Trophoblast cell (in vitro differentiated cells and primary cell): ENCODE measurements at regions not wholly inside any gene's neighbourhood (a gene's known extent, or its start where the extent isn't known, plus 50 kb on each side); places are given as distances from the start of the nearest gene placed in this dataset.

ENCODE experiments used
- DNase-seq, 2 donors: peaks; one replicate each; pipeline ENCODE4 v3.0.0-alpha.2; 2016
- H2AFZ ChIP-seq: 2 replicates; pipeline ENCODE4 v1.6.1; 2013; ENCODE audit warnings: low read length, moderate library complexity, mild to moderate bottlenecking; ENCODE audit not compliant: insufficient read depth, poor library complexity
- H2AK5ac ChIP-seq: 2 replicates; pipeline ENCODE4 v1.6.1; 2013; ENCODE audit warnings: mild to moderate bottlenecking, low read length
- H2BK120ac ChIP-seq: 2 replicates; pipeline ENCODE4 v1.6.1; 2013; ENCODE audit warnings: low read length, mild to moderate bottlenecking, moderate library complexity; ENCODE audit not compliant: insufficient read depth, poor library complexity
- H2BK12ac ChIP-seq: 2 replicates; pipeline ENCODE4 v1.6.1; 2013; ENCODE audit warnings: mild to moderate bottlenecking, low read length, moderate library complexity
- H2BK5ac ChIP-seq: 2 replicates; pipeline ENCODE4 v1.6.1; 2013; ENCODE audit warnings: low read length, low read depth, moderate library complexity, mild to moderate bottlenecking; ENCODE audit not compliant: poor library complexity
- H3K14ac ChIP-seq: 2 replicates; pipeline ENCODE4 v1.6.1; 2013; ENCODE audit warnings: mild to moderate bottlenecking, low read length
- H3K18ac ChIP-seq: 2 replicates; pipeline ENCODE4 v1.6.1; 2013; ENCODE audit warnings: mild to moderate bottlenecking, low read length
- H3K23ac ChIP-seq: 2 replicates; pipeline ENCODE4 v1.6.1; 2013; ENCODE audit warnings: low read length
- H3K27ac ChIP-seq: 2 replicates; pipeline ENCODE4 v1.5.1; 2013; ENCODE audit warnings: low read depth, mild to moderate bottlenecking, inconsistent platforms, low read length, moderate library complexity
- H3K27me3 ChIP-seq: 2 replicates; pipeline ENCODE4 v1.6.1; 2013; ENCODE audit warnings: inconsistent platforms, mild to moderate bottlenecking, low read length, moderate library complexity; ENCODE audit not compliant: insufficient read depth
- H3K36me3 ChIP-seq, 2 experiments: 1 replicate in 1 of 2; 2 replicates in 1 of 2; pipeline ENCODE4 v1.6.1; 2013; ENCODE audit warnings: low read length in 2 of 2, mild to moderate bottlenecking in 2 of 2, moderate library complexity in 1 of 2; ENCODE audit not compliant: insufficient read depth in 2 of 2, control insufficient read depth in 1 of 2
- H3K4ac ChIP-seq: 2 replicates; pipeline ENCODE4 v1.6.1; 2013; ENCODE audit warnings: low read depth, mild to moderate bottlenecking, low read length, moderate library complexity
- H3K4me1 ChIP-seq, 2 experiments: 1 replicate in 1 of 2; 2 replicates in 1 of 2; pipeline ENCODE4 v1.6.1; 2013; ENCODE audit warnings: low read length in 2 of 2, mild to moderate bottlenecking in 2 of 2, moderate library complexity in 1 of 2; ENCODE audit not compliant: insufficient read depth in 2 of 2, control insufficient read depth in 1 of 2
- H3K4me2 ChIP-seq: 2 replicates; pipeline ENCODE4 v1.6.1; 2013; ENCODE audit warnings: inconsistent platforms, mild to moderate bottlenecking, low read length, moderate library complexity
- H3K4me3 ChIP-seq: 2 replicates; pipeline ENCODE4 v1.5.1; 2013; ENCODE audit warnings: mild to moderate bottlenecking, low read depth, low read length, inconsistent platforms
- H3K79me1 ChIP-seq: one replicate; pipeline ENCODE4 v1.6.1; 2013; ENCODE audit warnings: low read length
- H3K79me2 ChIP-seq: 2 replicates; pipeline ENCODE4 v1.6.1; 2013; ENCODE audit warnings: low read length, mild to moderate bottlenecking; ENCODE audit not compliant: control insufficient read depth, insufficient read depth, poor library complexity
- H3K9ac ChIP-seq: 2 replicates; pipeline ENCODE4 v1.6.1; 2013; ENCODE audit warnings: mild to moderate bottlenecking, low read length
- H3K9me3 ChIP-seq: 2 replicates; pipeline ENCODE4 v1.6.1; 2013; ENCODE audit warnings: low read depth, mild to moderate bottlenecking, control low read depth, inconsistent platforms, low read length; ENCODE audit not compliant: insufficient read depth
- H4K12ac ChIP-seq: 2 replicates; pipeline ENCODE4 v1.6.1; 2013; ENCODE audit warnings: low read depth, mild to moderate bottlenecking, low read length, moderate library complexity
- H4K8ac ChIP-seq: 2 replicates; pipeline ENCODE4 v1.6.1; 2013; ENCODE audit warnings: low read depth, mild to moderate bottlenecking, low read length, moderate library complexity
- H4K91ac ChIP-seq: one replicate; pipeline ENCODE4 v1.6.1; 2013; ENCODE audit warnings: low read depth, mild to moderate bottlenecking, low read length, moderate library complexity
- WGBS: extraction: QIAGEN DNeasy Blood & Tissue Kit; methylation state at CpG from one replicate; pipeline ENCODE4 v1.1.7; 2013; ENCODE audit warnings: missing lambda C conversion rate; ENCODE audit not compliant: insufficient read length, insufficient coverage; ENCODE audit errors: extremely low coverage; 5-methylcytosine and 5-hydroxymethylcytosine counted together

GRCh38 chr11:22041039-22041438 lies 151.8 kb upstream of the ANO5 start:
- no peak overlapping the region for H2BK12ac ChIP-seq
- no peak overlapping the region for H2AFZ ChIP-seq
- no peak overlapping the region for H3K4me2 ChIP-seq
- H3K79me2 ChIP-seq = no peaks in the 10 kb centered on the region
- H3K23ac ChIP-seq = no peak overlapping the region
- no peak overlapping the region for H2BK5ac ChIP-seq
- no peak overlapping the region for H3K4me3 ChIP-seq
- H3K27ac ChIP-seq = no peak overlapping the region
- no peak overlapping the region for H3K9ac ChIP-seq
- no peak overlapping the region for H4K12ac ChIP-seq
- H3K4me1 ChIP-seq = no peaks in the 10 kb centered on the region
- no peaks in the 10 kb centered on the region for H3K36me3 ChIP-seq
- no peak overlapping the region for H3K18ac ChIP-seq
- H4K91ac ChIP-seq = no peak overlapping the region
- H3K79me1 ChIP-seq = no peaks in the 10 kb centered on the region
- no peak overlapping the region for H3K14ac ChIP-seq
- no peak for DNase-seq
- H2AK5ac ChIP-seq = no peak overlapping the region
- no CpG with 5 or more reads among the region's 2 CpGs for WGBS
- no peak overlapping the region for H4K8ac ChIP-seq
- no peak overlapping the region for H3K4ac ChIP-seq
- no peaks in the 10 kb centered on the region for H3K27me3 ChIP-seq
- H3K9me3 ChIP-seq = no peaks in the 10 kb centered on the region
- H2BK120ac ChIP-seq = no peak overlapping the region

- H4K12ac ChIP-seq = no peak overlapping the region
These were observed 150.8 kb upstream of the ANO5 start for GRCh38 chr11:22042081-22042480.

GRCh38 chr11:22044126-22044525 lies 148.8 kb upstream of the ANO5 start:
- Histone ChIP-seq H3K27ac (no peak overlapping the region), H3K4me1 (no peaks in the 10 kb centered on the region), H4K12ac (no peak overlapping the region), H3K18ac (no peak overlapping the region), H2AK5ac (no peak overlapping the region), H2BK5ac (no peak overlapping the region), H4K8ac (no peak overlapping the region), H2BK12ac (no peak overlapping the region), H3K4ac (no peak overlapping the region), H3K4me2 (no peak overlapping the region), H2AFZ (no peak overlapping the region), H3K36me3 (no peaks in the 10 kb centered on the region), H3K4me3 (no peak overlapping the region), H3K27me3 (no peaks in the 10 kb centered on the region), H2BK120ac (no peak overlapping the region), H3K9me3 (no peaks in the 10 kb centered on the region), H3K9ac (no peak overlapping the region), H4K91ac (no peak overlapping the region), H3K23ac (no peak overlapping the region), H3K79me2 (no peaks in the 10 kb centered on the region), H3K79me1 (no peaks in the 10 kb centered on the region), H3K14ac (no peak overlapping the region)
- no peak for DNase-seq
- WGBS = no CpG with 5 or more reads among the region's 4 CpGs

More at GRCh38 chr11:22042081-22042480, 150.8 kb upstream of the ANO5 start:
- Histone ChIP-seq H3K4me3 (no peak overlapping the region), H3K4ac (no peak overlapping the region), H3K79me1 (no peaks in the 10 kb centered on the region), H3K27me3 (no peaks in the 10 kb centered on the region), H2BK12ac (no peak overlapping the region), H4K91ac (no peak overlapping the region), H3K9me3 (no peaks in the 10 kb centered on the region), H3K4me2 (no peak overlapping the region), H3K23ac (no peak overlapping the region), H4K8ac (no peak overlapping the region), H3K79me2 (no peaks in the 10 kb centered on the region), H3K4me1 (no peaks in the 10 kb centered on the region), H3K14ac (no peak overlapping the region), H2AK5ac (no peak overlapping the region), H3K9ac (no peak overlapping the region), H3K27ac (no peak overlapping the region), H3K18ac (no peak overlapping the region), H3K36me3 (no peaks in the 10 kb centered on the region), H2BK5ac (no peak overlapping the region), H2AFZ (no peak overlapping the region), H2BK120ac (no peak overlapping the region)
- DNase-seq = no peak
- WGBS = no CpG with 5 or more reads among the region's 1 CpG

- no peak overlapping the region for H2BK120ac ChIP-seq
- H3K18ac ChIP-seq = no peak overlapping the region
- no peak overlapping the region for H3K23ac ChIP-seq
- no peak overlapping the region for H3K4ac ChIP-seq
- H3K4me2 ChIP-seq = no peak overlapping the region
- no peak overlapping the region for H2BK5ac ChIP-seq
- H3K4me3 ChIP-seq = no peak overlapping the region
- no peak overlapping the region for H3K14ac ChIP-seq
- no peaks in the 10 kb centered on the region for H3K27me3 ChIP-seq
- H3K9me3 ChIP-seq = no peaks in the 10 kb centered on the region
- no peak overlapping the region for H2BK12ac ChIP-seq
- DNase-seq = no peak
- no peak overlapping the region for H3K9ac ChIP-seq
- H3K79me2 ChIP-seq = no peaks in the 10 kb centered on the region
- H3K4me1 ChIP-seq = no peaks in the 10 kb centered on the region
- no CpG with 5 or more reads among the region's 1 CpG for WGBS
- H3K79me1 ChIP-seq = no peaks in the 10 kb centered on the region
- H4K8ac ChIP-seq = no peak overlapping the region
- no peak overlapping the region for H4K91ac ChIP-seq
- no peak overlapping the region for H3K27ac ChIP-seq
- H2AK5ac ChIP-seq = no peak overlapping the region
- no peaks in the 10 kb centered on the region for H3K36me3 ChIP-seq
- no peak overlapping the region for H4K12ac ChIP-seq
- no peak overlapping the region for H2AFZ ChIP-seq
These were observed 143.6 kb upstream of the ANO5 start for GRCh38 chr11:22049276-22049675.
